Activated T-helper 1 cell treated with anti-CD3 and anti-CD28 coated beads, Interleukin-2, amount 50 U/mL, for 16 hours (primary cell): ENCODE measurements at regions not wholly inside any gene's neighbourhood (a gene's known extent, or its start where the extent isn't known, plus 50 kb on each side); places are given as distances from the start of the nearest gene placed in this dataset.
"Not testable (repeated sequence)": the region's sequence is repeated elsewhere in the genome, so short reads cannot be mapped to it uniquely, and the experiment has no call there.

Source experiments
- DNase-seq, 2 donors: peaks; one replicate each; pipeline ENCODE4 v3.0.0-alpha.2; 2020; ENCODE audit warnings: low read depth in 1 of 2, low spot score in 1 of 2

- DNase-seq: no peak
Measured at GRCh38 chr22:47402876-47403525, 640.6 kb downstream of the TBC1D22A start.

GRCh38 chr22:47401976-47402770 is 639.7 kb downstream of the TBC1D22A start:
- no peak for DNase-seq

- DNase-seq: no peak
Measured at GRCh38 chr22:47401592-47401898, 639.1 kb downstream of the TBC1D22A start.

GRCh38 chr22:47400701-47401591 is 638.5 kb downstream of the TBC1D22A start:
- DNase-seq: no peak

GRCh38 chr22:47400131-47400530 is 637.7 kb downstream of the TBC1D22A start:
- DNase-seq: not testable (repeated sequence)

GRCh38 chr22:47398921-47399790 is 636.7 kb downstream of the TBC1D22A start:
- no peak for DNase-seq

- DNase-seq: no peak
Measured at GRCh38 chr22:47398491-47398890, 636.0 kb downstream of the TBC1D22A start.

GRCh38 chr22:47397673-47398072 is 635.2 kb downstream of the TBC1D22A start:
- no peak for DNase-seq

GRCh38 chr22:47396515-47396914 is 634.1 kb downstream of the TBC1D22A start:
- DNase-seq: no peak

- no peak for DNase-seq
Measured at GRCh38 chr22:47396105-47396504, 633.7 kb downstream of the TBC1D22A start.

GRCh38 chr22:47395481-47395880 is 633.0 kb downstream of the TBC1D22A start:
- DNase-seq: no peak

GRCh38 chr22:47394504-47395440 is 632.3 kb downstream of the TBC1D22A start:
- no peak for DNase-seq

GRCh38 chr22:47393191-47393590 is 630.7 kb downstream of the TBC1D22A start:
- no peak for DNase-seq

GRCh38 chr22:47392729-47393128 is 630.3 kb downstream of the TBC1D22A start:
- no peak for DNase-seq

GRCh38 chr22:47392054-47392347 is 629.6 kb downstream of the TBC1D22A start:
- DNase-seq: no peak

GRCh38 chr22:47391169-47392053 is 629.0 kb downstream of the TBC1D22A start:
- no peak for DNase-seq

- no peak for DNase-seq
Measured at GRCh38 chr22:47390026-47390970, 627.8 kb downstream of the TBC1D22A start.

GRCh38 chr22:47389201-47389600 is 626.8 kb downstream of the TBC1D22A start:
- no peak for DNase-seq
